Duodenal mucosa (tissue), 2 donors: ENCODE measurements at regions not wholly inside any gene's neighbourhood (a gene's known extent, or its start where the extent isn't known, plus 50 kb on each side); places are given as distances from the start of the nearest gene placed in this dataset.
"Not testable (repeated sequence)": the region's sequence is repeated elsewhere in the genome, so short reads cannot be mapped to it uniquely, and the experiment has no call there.

Source experiments
- H3K27ac ChIP-seq: one replicate; pipeline ENCODE4 v1.7.0; 2013; ENCODE audit warnings: low read depth, low read length
- H3K27me3 ChIP-seq, 2 donors: one replicate each; pipeline ENCODE4 v1.7.0; 2013; ENCODE audit warnings: low read length in 2 of 2, control low read depth in 1 of 2; ENCODE audit not compliant: insufficient read depth in 2 of 2, control insufficient read depth in 1 of 2
- H3K36me3 ChIP-seq, 2 donors: one replicate each; pipeline ENCODE4 v1.7.0; 2013; ENCODE audit warnings: low read length in 2 of 2, control low read depth in 1 of 2; ENCODE audit not compliant: insufficient read depth in 2 of 2, control insufficient read depth in 1 of 2
- H3K4me1 ChIP-seq, 2 donors: one replicate each; pipeline ENCODE4 v1.7.0; 2013; ENCODE audit warnings: low read length in 2 of 2, control low read depth in 1 of 2; ENCODE audit not compliant: insufficient read depth in 2 of 2, control insufficient read depth in 1 of 2
- H3K4me3 ChIP-seq, 2 donors: one replicate each; pipeline ENCODE4 v1.7.0; 2013; ENCODE audit warnings: low read length in 2 of 2, low read depth in 1 of 2
- H3K9ac ChIP-seq, 2 donors: one replicate each; pipeline ENCODE4 v1.7.0; 2013; ENCODE audit warnings: low read length in 2 of 2, low read depth in 1 of 2
- H3K9me3 ChIP-seq, 2 donors: one replicate each; pipeline ENCODE4 v1.7.0; 2013; ENCODE audit warnings: low read length in 2 of 2, control low read depth in 1 of 2; ENCODE audit not compliant: control insufficient read depth in 1 of 2

DNA sequence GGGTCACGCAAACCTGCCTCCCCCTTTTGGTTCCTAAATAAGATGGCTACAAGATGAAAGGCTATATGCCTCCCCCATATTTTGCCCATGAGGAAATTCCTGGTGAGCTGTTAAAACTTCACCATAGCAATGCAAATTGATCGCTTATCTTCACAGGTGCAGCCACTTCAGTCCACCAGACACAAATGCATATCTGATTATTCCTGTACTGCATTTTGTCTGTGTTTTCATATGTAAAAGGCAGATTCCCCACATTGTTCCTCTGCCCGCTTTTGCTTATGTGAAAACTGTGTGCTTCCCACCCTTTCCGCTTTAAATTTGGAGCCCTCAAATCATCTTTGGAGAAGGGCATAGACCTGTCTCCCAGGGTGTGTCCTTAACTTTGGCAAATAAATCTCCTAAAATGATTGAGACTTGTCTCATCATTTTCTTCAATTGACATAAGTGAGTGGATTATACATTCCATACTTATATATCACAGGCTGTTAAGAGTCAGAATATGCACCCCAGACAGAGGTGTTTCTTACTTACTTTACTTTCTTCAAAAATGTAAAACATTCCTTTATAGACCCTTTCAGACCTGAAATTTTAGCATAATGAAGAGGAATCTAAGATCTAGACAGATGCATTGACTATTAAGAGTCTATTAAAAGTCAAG is 116.4 kb downstream of the CASP12 start:
- Histone ChIP-seq H3K9me3 (no peaks in the 10 kb centered on the region), H3K9ac (no peak overlapping the region), H3K4me3 (no peak overlapping the region), H3K4me1 (no peaks in the 10 kb centered on the region), H3K36me3 (no peaks in the 10 kb centered on the region), H3K27ac (no peak overlapping the region), H3K27me3 (no peaks in the 10 kb centered on the region)

DNA sequence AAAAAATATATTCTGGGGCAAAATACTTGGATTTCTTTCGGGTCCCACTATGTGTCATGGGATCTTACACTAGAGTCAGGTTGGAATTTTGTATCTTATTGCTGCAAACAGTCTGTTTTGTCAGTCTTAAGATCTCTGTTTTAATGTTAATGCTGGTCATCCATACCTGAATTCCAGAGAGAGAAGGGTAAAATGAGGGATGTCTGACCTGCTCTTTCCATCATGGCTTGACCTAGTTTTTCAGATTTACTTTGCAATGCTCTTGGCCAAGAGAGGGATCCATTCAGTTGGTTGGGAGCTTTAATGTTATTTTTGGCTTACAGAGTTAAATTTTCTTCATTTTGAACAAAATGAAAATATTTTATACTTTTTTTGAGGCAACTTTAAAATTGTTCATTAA is 117.2 kb downstream of the CASP12 start:
- H3K27me3 ChIP-seq = no peaks in the 10 kb centered on the region

DNA sequence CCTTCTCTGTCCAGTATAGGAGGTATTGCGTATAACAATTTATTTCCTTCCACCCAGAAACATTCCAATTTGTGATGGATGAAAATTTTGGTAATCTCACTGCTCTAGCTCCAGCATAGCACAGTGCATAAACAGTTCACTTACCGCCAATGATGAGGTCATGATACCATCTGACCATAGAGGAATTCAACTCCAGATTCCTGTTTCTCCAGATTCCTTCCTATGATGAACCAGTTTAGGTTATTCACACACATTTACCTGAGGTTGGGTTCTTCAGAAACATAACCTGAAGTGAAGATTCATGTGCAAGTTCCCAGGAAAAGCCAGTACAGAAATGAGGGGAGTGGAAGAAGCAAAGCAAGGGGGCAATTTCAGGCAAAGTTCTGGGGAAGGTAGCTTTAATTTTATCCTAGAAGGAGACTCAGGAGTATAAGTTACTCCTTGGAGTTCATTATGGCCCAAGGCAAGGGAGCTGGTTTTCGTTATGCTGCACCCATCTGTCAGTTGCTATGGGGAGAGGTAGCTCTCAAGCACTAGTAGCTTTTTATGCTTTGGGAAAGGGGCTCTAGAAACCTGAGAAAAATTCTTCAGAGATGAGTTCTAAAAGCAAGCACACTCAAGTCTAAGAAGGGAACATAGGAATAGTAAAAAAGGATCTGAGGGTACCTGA is 121.6 kb downstream of the CASP12 start:
- no peaks in the 10 kb centered on the region for H3K4me1 ChIP-seq
- H3K9me3 ChIP-seq = no peaks in the 10 kb centered on the region
- H3K27ac ChIP-seq = no peak overlapping the region
- no peak overlapping the region for H3K9ac ChIP-seq
- no peak overlapping the region for H3K4me3 ChIP-seq
- no peaks in the 10 kb centered on the region for H3K27me3 ChIP-seq
- H3K36me3 ChIP-seq = no peaks in the 10 kb centered on the region

More for the DNA sequence above, 117.2 kb downstream of the CASP12 start:
- no peaks in the 10 kb centered on the region for H3K36me3 ChIP-seq
- H3K9me3 ChIP-seq = no peaks in the 10 kb centered on the region
- H3K9ac ChIP-seq = no peak overlapping the region
- H3K4me3 ChIP-seq = no peak overlapping the region
- no peaks in the 10 kb centered on the region for H3K4me1 ChIP-seq
- H3K27ac ChIP-seq = no peak overlapping the region

DNA sequence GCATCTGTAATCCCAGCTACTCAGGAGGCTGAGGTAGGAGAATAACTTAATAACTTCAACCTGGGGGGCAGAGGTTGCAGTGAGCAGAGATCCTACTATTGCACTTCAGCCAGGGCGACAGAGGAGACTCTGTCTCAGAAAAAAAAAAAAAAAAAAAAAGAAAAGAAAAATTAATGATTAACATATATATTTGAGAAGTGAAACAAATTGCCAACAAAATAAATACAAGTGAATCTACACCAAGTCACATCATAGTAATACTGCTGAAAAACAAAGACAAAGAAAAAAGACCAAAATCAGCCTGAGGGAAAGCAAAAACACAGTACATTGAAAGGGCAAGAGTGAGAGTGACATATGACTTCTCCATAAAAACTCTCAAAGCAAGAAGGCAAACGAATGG is 123.7 kb downstream of the CASP12 start:
- H3K27me3 ChIP-seq = no peaks in the 10 kb centered on the region
- no peaks in the 10 kb centered on the region for H3K9me3 ChIP-seq
- no peaks in the 10 kb centered on the region for H3K4me1 ChIP-seq
- no peak overlapping the region for H3K4me3 ChIP-seq
- no peak overlapping the region for H3K27ac ChIP-seq
- no peaks in the 10 kb centered on the region for H3K36me3 ChIP-seq
- no peak overlapping the region for H3K9ac ChIP-seq

DNA sequence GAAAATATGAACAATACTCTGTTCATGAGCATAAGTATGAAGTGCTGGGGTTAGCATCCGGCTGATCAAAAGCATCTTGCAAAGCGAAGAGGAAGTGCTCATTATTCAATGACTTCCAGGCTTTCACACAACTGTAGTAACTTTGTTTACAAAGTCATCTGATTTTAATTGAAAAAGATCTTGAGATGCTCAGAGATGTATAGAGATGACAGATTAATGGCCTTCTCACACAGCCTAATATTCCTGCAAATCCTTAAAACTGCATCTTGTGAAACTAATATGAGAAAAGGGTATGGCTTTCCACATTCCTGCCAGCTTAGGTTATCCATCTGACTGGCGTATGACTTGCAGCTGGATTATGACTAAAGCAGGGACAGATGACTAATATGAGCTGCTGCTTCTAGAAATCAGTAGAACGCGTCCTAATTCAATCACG is 125.4 kb downstream of the CASP12 start:
- Histone ChIP-seq H3K27ac (no peak overlapping the region), H3K9me3 (no peaks in the 10 kb centered on the region), H3K4me3 (no peak overlapping the region)

DNA sequence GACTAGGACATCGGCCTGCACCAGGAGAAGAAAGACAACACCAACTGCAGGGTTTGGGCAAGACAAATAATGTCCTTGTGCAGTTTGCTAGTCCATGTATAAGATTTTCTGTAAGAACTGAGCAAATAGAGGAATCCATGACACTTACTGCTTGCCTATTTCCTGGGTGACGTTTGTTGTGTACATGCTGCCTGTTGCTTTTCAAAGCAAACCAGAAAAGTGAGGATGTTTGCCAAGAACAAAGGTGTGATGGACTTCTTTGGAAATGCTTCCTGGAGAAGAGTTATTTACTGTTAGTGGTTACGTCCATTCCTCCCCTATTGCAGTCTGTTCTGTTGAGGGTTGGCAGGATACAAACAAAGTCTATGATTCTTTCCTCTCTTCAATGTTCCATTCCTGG is 126.5 kb downstream of the CASP12 start:
- Histone ChIP-seq H3K36me3 (no peaks in the 10 kb centered on the region), H3K9ac (no peak overlapping the region), H3K4me3 (no peak overlapping the region), H3K4me1 (no peaks in the 10 kb centered on the region), H3K27ac (no peak overlapping the region), H3K9me3 (no peaks in the 10 kb centered on the region), H3K27me3 (no peaks in the 10 kb centered on the region)

More for the DNA sequence above, 125.4 kb downstream of the CASP12 start:
- H3K36me3 ChIP-seq = no peaks in the 10 kb centered on the region
- H3K9ac ChIP-seq = no peak overlapping the region
- no peaks in the 10 kb centered on the region for H3K4me1 ChIP-seq
- no peaks in the 10 kb centered on the region for H3K27me3 ChIP-seq

DNA sequence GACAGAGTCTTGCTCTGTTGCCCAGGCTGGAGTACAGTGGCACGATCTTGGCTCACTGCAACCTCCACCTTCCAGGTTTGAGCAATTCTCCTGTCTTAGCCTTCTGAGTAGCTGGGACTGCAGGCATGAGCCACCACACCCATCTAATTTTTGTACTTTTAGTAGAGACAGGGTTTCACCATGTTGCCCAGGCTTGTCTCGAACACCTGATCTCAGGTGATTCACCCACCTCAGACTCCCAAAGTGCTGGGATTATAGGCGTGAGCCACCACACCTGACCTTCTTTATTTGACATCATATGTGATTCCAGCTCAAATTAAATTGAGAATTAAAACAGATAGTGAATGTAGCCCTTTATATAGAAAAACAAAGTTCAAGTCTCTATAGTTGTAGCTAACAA is 127.2 kb downstream of the CASP12 start:
- H3K36me3 ChIP-seq, H3K4me3 ChIP-seq, H3K9me3 ChIP-seq, H3K27ac ChIP-seq, H3K27me3 ChIP-seq, H3K9ac ChIP-seq, H3K4me1 ChIP-seq: not testable (repeated sequence)

DNA sequence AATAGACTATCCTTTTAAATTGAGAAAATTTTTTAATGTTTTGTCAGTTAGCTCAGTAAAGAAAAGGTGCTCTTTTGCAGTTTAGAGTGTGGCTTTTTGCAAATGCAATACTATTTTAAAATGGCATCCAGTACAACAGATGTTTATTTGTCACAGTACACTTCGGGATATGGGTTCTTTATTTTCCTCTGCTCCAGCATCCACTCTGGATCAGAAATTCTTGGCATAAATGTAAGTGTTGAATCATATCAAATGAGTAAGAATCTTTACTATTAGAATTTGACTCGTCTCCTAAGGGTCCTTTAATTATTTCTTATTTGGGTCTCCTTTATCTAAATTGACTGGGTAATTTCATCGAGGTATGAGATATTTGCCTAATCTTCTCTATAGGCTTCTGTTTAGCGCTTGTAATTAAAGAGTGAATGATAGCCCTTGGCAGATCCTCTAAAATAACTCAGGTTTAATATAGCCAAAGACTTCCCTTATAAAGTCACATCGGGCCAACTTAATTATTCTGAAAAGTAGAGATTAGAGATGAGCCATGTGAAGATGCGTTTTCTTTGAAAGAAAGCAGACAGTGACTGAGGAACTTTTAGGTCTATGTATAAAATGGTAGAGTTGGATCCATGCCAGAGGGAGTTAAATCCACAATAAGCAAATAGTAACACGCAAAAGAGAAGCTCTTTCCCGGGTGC is 132.7 kb downstream of the CASP12 start:
- Histone ChIP-seq H3K9me3 (no peaks in the 10 kb centered on the region), H3K9ac (no peak overlapping the region), H3K4me3 (no peak overlapping the region), H3K36me3 (no peaks in the 10 kb centered on the region), H3K27me3 (no peaks in the 10 kb centered on the region), H3K4me1 (no peaks in the 10 kb centered on the region), H3K27ac (no peak overlapping the region)

DNA sequence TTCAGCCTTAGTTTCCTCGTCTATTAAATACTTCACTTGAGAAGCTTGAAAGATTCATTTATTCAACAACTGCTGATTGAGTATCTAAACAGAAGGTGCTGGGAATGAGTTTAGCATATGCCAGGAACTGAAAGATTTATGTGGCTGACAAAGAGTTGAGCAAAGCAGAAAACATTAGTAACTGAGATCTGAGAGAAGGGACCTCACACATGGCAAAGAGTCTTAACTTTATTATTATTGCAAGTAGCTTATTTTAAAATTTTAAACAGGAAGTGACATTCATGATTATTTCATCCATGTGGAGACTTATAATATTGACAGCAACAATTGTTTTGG is 133.6 kb downstream of the CASP12 start:
- Histone ChIP-seq H3K9me3 (no peaks in the 10 kb centered on the region), H3K27ac (no peak overlapping the region), H3K4me1 (no peaks in the 10 kb centered on the region), H3K4me3 (no peak overlapping the region), H3K9ac (no peak overlapping the region), H3K36me3 (no peaks in the 10 kb centered on the region), H3K27me3 (no peaks in the 10 kb centered on the region)

DNA sequence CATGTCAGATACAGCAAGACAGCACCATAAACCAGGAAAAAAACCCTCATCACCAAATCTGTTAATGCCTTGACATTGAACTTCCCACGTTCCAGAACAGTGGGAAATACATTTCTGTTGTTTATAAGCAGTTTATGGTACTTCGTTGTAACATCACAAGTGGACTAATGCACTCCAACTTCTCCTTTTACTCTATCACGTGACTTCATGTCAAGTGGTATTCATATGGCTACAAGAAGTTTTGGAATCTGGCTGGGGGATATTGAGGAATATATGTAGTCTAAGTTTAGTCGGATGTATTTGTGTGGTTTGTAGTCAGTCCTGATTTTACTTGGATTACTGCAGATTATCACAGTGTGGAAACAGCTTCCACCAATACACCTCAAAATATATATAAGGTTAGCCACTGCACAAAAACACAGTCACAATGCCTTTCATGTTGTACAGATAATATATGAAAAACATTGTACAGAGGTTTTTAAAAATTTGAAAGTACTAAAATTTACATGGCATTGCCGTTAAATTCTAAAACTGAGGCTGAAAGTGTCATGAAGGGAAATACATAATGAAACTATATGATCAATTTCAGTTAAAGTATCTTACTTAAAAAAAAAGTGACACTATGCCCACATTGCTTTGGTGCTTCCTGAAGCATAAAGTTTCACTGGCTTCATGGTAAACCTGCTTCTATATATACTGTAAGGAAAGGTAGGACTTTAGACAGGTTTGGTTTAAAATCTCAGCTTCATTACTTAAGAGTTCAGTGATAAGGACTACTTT is 134.1 kb downstream of the CASP12 start:
- H3K27me3 ChIP-seq = no peaks in the 10 kb centered on the region
- H3K9me3 ChIP-seq = peaks cover 0 to under 1% of the 10 kb centered on the region in 2 donors
- H3K27ac ChIP-seq = no peak overlapping the region
- no peaks in the 10 kb centered on the region for H3K36me3 ChIP-seq
- no peak overlapping the region for H3K4me3 ChIP-seq
- H3K4me1 ChIP-seq = no peaks in the 10 kb centered on the region
- no peak overlapping the region for H3K9ac ChIP-seq
